T-helper 2 cell treated with Interferon-gamma antibody and Interleukin-4, amounts not matched to agents 5 μg/mL and 100 μg/mL, for 36 hours (primary cell): ENCODE measurements at regions not wholly inside any gene's neighbourhood (a gene's known extent, or its start where the extent isn't known, plus 50 kb on each side); places are given as distances from the start of the nearest gene placed in this dataset.
"Not testable (repeated sequence)": the region's sequence is repeated elsewhere in the genome, so short reads cannot be mapped to it uniquely, and the experiment has no call there.

ENCODE experiments used
- DNase-seq: peaks from one replicate; pipeline ENCODE4 v3.0.0; 2021; ENCODE audit warnings: low spot score
- H3K27ac Mint-ChIP-seq: one replicate; pipeline ENCODE4 v1.8.0; 2021; ENCODE audit warnings: mild to moderate bottlenecking, mixed read lengths
- H3K27me3 Mint-ChIP-seq: one replicate; pipeline ENCODE4 v1.8.0; 2021; ENCODE audit warnings: low read depth, mixed read lengths
- H3K36me3 Mint-ChIP-seq: one replicate; pipeline ENCODE4 v1.8.0; 2021; ENCODE audit warnings: low read depth, mixed read lengths
- H3K4me1 Mint-ChIP-seq: one replicate; pipeline ENCODE4 v1.8.0; 2021; ENCODE audit warnings: low read depth, mixed read lengths
- H3K4me3 Mint-ChIP-seq: one replicate; pipeline ENCODE4 v1.8.0; 2022; ENCODE audit warnings: mild to moderate bottlenecking, moderate library complexity, mixed read lengths
- H3K9me3 Mint-ChIP-seq: one replicate; pipeline ENCODE4 v1.8.0; 2021; ENCODE audit warnings: mixed read lengths

DNA sequence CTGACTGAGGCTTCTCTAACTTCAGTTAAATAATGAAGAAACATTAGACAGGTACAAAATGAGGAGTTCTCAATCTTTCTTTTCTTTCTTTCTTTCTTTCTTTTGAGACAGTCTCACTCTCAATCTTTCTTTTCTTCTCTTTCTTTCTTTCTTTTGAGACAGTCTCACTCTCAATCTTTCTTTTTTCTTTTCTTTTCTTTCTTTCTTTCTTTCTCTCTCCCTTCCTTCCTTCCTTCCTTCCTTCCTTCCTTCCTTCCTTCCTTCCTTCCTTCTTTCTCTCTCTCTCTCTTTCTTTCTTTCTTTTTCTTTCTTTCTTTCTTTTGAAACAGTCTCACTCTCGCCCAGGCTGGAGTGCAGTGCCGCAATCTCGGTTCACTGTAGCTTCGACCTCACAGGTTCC, 287.7 kb downstream of the FBXO8 start:
- H3K9me3 Mint-ChIP-seq, DNase-seq, H3K27me3 Mint-ChIP-seq, H3K36me3 Mint-ChIP-seq, H3K4me3 Mint-ChIP-seq, H3K27ac Mint-ChIP-seq, H3K4me1 Mint-ChIP-seq: not testable (repeated sequence)

DNA sequence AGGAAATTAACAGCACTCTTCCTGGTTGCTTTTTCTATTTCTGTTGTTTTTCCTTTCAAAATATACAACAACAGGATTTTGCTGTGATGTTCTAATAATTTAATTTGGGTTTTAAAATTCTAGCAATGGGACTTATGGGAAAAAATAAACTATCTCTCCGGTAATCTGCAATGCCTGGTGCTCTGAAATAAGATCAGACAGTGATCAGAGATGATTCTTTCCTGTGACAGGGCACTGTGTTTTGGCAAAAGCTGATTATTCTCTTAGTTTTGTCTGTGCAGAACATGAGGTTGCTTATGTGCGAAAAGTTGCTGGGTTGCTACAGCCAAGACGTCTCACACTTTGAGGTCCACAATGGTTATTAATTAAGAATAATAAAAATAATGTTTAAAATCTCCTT, 291.7 kb downstream of the FBXO8 start:
- Mint-ChIP-seq H3K4me1 (no peaks in the 10 kb centered on the region), H3K36me3 (no peaks in the 10 kb centered on the region), H3K27me3 (no peaks in the 10 kb centered on the region), H3K27ac (no peak overlapping the region), H3K9me3 (no peaks in the 10 kb centered on the region), H3K4me3 (no peak overlapping the region)
- DNase-seq = no peak

- no peak overlapping the region for H3K27ac Mint-ChIP-seq
- H3K36me3 Mint-ChIP-seq = no peaks in the 10 kb centered on the region
- no peaks in the 10 kb centered on the region for H3K4me1 Mint-ChIP-seq
- H3K4me3 Mint-ChIP-seq = no peak overlapping the region
- H3K9me3 Mint-ChIP-seq = no peaks in the 10 kb centered on the region
- DNase-seq = no peak
- H3K27me3 Mint-ChIP-seq = no peaks in the 10 kb centered on the region
Measured at GRCh38 chr4:173991316-173991715, 292.2 kb downstream of the FBXO8 start.

GRCh38 chr4:173990869-173991210, 292.6 kb downstream of the FBXO8 start:
- DNase-seq = no peak
- Mint-ChIP-seq H3K27ac (no peak overlapping the region), H3K36me3 (no peaks in the 10 kb centered on the region), H3K9me3 (no peaks in the 10 kb centered on the region), H3K27me3 (no peaks in the 10 kb centered on the region), H3K4me1 (no peaks in the 10 kb centered on the region), H3K4me3 (no peak overlapping the region)

DNA sequence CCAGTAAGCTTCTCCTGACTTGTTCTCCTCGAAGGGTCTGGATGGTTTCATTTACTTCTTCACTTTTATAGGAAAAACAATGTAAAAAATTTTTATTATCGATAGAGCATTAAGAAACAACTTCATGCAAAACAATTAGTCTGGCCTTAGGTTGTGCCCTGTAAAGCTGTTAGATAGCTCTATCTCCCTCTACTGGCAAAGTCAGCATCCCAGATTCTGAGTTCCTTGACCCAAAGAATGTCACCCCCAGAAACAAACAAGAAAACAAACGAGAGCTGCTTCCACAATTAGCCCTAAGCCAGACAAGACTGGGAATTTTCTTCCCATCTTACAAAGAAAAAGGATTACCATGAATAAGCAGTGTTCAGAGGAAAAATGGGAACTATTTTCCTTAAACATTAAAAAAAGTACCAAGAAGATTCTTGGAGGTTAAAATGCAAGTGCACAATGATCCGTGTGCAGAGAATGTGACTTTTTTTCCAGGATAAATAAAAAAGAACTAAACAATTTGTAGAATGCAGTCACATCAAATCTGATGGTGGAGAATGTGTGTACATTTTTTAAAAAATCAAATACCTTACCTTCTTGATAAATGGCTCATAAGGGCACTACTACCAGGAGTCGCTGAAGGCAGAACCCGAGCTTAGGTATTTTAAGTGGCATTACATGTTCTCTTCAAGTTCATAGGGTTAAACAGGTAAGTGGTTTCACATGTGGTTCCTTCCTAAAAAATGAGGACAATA, 293.2 kb downstream of the FBXO8 start:
- H3K27ac Mint-ChIP-seq = no peak overlapping the region
- no peaks in the 10 kb centered on the region for H3K27me3 Mint-ChIP-seq
- H3K36me3 Mint-ChIP-seq = no peaks in the 10 kb centered on the region
- no peak for DNase-seq
- H3K4me1 Mint-ChIP-seq = no peaks in the 10 kb centered on the region
- H3K9me3 Mint-ChIP-seq = no peaks in the 10 kb centered on the region
- no peak overlapping the region for H3K4me3 Mint-ChIP-seq

GRCh38 chr4:173963523-173963922, 319.9 kb downstream of the FBXO8 start:
- not testable (repeated sequence) for H3K4me1 Mint-ChIP-seq, H3K4me3 Mint-ChIP-seq, DNase-seq, H3K36me3 Mint-ChIP-seq, H3K27ac Mint-ChIP-seq, H3K27me3 Mint-ChIP-seq
- peaks cover 12% of the 10 kb centered on the region for H3K9me3 Mint-ChIP-seq

DNA sequence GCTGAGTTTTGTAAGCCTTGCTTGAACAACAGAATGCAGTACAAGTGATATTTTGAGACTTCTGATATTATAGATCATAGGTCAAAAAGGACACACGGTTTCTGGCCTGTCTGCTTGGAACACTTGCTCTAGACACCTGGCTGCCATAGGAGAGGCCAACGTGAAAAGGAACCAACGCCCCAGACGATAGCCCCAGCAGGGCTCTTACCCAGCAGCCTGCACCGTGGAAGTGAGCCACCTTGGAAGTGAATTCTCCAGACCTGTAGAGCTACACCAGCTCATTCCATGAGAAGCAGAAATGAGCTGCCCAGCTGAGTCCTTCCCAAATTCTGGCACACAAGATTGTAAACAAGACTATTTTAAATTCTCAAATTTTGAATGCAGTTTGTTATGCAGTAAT, 323.1 kb downstream of the FBXO8 start:
- Mint-ChIP-seq H3K27me3 (no peaks in the 10 kb centered on the region), H3K27ac (no peak overlapping the region), H3K36me3 (no peaks in the 10 kb centered on the region), H3K4me1 (no peaks in the 10 kb centered on the region), H3K9me3 (no peaks in the 10 kb centered on the region), H3K4me3 (no peak overlapping the region)
- DNase-seq = no peak

- no peaks in the 10 kb centered on the region for H3K36me3 Mint-ChIP-seq
- H3K4me1 Mint-ChIP-seq = no peaks in the 10 kb centered on the region
- no peaks in the 10 kb centered on the region for H3K9me3 Mint-ChIP-seq
- no peak for DNase-seq
- H3K27ac Mint-ChIP-seq = no peak overlapping the region
- no peak overlapping the region for H3K4me3 Mint-ChIP-seq
- no peaks in the 10 kb centered on the region for H3K27me3 Mint-ChIP-seq
Measured at GRCh38 chr4:173958445-173958844, 325.0 kb downstream of the FBXO8 start.

DNA sequence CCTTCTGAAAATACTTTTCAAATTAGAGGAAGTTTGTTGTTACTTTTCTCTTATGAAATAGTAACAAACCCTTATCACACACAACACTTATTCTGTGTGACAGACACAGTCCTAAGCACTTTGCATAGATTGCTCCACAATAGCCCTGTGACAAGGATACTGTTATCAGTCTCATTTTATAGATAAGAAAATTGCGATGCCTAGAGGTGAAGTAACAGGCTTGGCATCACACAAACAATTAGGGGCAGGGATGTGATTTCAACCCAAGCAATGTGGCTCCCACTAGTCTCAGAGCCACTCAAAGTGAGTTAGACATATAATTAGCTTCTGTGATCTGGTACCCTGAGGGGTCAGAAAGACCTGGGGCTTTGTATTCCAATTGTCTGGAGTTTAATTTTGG, 339.9 kb downstream of the FBXO8 start:
- no peaks in the 10 kb centered on the region for H3K4me1 Mint-ChIP-seq
- no peaks in the 10 kb centered on the region for H3K9me3 Mint-ChIP-seq
- H3K36me3 Mint-ChIP-seq = no peaks in the 10 kb centered on the region
- H3K27ac Mint-ChIP-seq = no peak overlapping the region
- no peaks in the 10 kb centered on the region for H3K27me3 Mint-ChIP-seq
- no peak overlapping the region for H3K4me3 Mint-ChIP-seq
- no peak for DNase-seq

DNA sequence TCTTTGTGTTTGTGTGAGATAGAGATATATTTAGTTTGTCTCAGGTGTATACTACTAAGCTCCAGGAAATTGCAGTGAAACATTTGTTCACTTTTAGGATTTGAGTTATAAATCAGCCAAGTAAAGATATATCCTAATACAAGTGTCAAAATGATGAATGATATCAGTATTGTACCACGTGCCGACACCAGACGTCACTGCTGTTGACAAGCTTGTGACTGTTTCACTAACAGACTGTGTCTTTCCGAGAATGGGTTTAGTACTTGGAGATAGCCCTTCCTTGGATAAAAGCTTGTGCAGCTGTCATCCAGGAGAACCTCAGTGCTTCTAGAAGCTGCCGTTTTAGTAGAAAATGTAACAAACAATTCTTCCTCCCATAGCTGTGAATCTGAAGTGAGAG, 343.3 kb downstream of the FBXO8 start:
- H3K36me3 Mint-ChIP-seq = no peaks in the 10 kb centered on the region
- no peak for DNase-seq
- H3K27me3 Mint-ChIP-seq = peaks cover 2% of the 10 kb centered on the region
- no peaks in the 10 kb centered on the region for H3K4me1 Mint-ChIP-seq
- H3K9me3 Mint-ChIP-seq = no peaks in the 10 kb centered on the region
- no peak overlapping the region for H3K27ac Mint-ChIP-seq
- H3K4me3 Mint-ChIP-seq = no peak overlapping the region

DNA sequence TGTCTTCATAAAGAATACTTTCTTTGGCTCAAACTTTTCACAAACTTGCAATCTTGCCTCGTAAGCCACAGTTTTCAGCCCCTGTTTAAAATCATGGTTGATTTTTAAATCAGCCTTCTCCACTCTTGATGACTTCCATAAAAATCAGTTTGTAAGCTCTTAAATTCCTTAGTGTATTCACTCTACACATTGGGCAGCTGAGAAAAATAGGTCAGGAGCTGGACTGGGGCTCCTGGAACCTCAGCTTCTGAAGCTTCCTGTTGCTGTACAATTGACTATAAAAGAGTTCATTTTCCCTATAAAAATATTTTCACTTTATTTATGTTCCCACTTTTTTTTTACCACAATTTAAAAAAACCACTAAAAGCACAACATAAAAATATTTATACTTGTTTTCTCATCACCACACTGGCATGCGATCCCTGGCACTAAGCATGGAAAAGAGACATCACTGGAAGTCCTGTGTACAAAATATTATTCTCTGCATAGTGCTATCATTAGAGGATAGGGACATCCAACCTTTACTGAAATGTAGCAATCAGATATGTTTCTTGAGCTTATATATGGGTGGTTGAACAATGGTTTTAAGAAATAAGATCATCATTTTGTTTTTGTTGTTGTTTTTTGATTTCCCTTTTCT, 345.7 kb downstream of the FBXO8 start:
- Mint-ChIP-seq H3K27me3 (peaks cover 2% of the 10 kb centered on the region), H3K4me3 (no peak overlapping the region), H3K36me3 (no peaks in the 10 kb centered on the region), H3K27ac (no peak overlapping the region), H3K4me1 (no peaks in the 10 kb centered on the region), H3K9me3 (no peaks in the 10 kb centered on the region)
- no peak for DNase-seq

GRCh38 chr4:173936861-173937260, 346.6 kb downstream of the FBXO8 start:
- no peaks in the 10 kb centered on the region for H3K4me1 Mint-ChIP-seq
- no peak overlapping the region for H3K4me3 Mint-ChIP-seq
- DNase-seq = no peak
- H3K27me3 Mint-ChIP-seq = peaks cover 2% of the 10 kb centered on the region
- no peaks in the 10 kb centered on the region for H3K9me3 Mint-ChIP-seq
- no peaks in the 10 kb centered on the region for H3K36me3 Mint-ChIP-seq
- H3K27ac Mint-ChIP-seq = no peak overlapping the region

DNA sequence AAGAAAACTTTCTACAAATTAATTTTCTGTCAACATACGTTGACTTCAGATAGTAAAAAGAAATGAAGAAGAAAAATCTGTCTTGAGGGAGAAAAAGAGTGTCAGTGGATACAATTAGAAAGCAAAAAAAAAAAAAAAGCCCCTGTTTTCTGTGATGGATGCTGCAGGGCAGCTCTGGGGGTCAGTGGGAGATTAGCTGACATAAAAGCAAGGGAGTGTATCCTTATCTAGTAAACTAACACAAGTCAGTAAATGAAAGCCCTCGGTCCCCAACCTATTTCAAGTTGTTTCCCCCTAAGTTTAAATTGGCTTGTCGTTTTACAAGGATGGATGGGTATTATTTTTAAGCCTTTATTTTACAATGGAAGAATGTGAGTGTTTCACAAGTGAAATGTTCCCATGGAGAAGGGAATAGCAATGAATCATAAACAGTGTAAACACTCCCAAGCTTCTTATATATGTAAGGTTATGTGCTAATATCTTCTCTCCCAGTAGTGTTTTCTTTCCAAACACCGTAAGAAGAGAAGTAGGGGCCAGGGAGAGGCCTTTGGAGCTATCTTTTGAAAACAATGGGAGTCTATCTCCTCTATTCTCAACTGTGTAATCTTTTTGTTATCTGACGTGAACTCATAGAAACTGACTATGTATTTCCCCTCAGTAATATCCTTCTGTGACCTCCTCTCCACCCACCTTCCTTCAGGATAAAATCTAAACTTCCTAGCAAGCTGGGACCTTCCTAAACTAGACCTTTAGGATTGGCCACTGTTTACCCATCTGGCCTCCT, 347.7 kb downstream of the FBXO8 start:
- DNase-seq = no peak
- Mint-ChIP-seq H3K36me3 (no peaks in the 10 kb centered on the region), H3K27ac (no peak overlapping the region), H3K4me3 (no peak overlapping the region), H3K27me3 (peaks cover 2% of the 10 kb centered on the region), H3K4me1 (no peaks in the 10 kb centered on the region), H3K9me3 (no peaks in the 10 kb centered on the region)

DNA sequence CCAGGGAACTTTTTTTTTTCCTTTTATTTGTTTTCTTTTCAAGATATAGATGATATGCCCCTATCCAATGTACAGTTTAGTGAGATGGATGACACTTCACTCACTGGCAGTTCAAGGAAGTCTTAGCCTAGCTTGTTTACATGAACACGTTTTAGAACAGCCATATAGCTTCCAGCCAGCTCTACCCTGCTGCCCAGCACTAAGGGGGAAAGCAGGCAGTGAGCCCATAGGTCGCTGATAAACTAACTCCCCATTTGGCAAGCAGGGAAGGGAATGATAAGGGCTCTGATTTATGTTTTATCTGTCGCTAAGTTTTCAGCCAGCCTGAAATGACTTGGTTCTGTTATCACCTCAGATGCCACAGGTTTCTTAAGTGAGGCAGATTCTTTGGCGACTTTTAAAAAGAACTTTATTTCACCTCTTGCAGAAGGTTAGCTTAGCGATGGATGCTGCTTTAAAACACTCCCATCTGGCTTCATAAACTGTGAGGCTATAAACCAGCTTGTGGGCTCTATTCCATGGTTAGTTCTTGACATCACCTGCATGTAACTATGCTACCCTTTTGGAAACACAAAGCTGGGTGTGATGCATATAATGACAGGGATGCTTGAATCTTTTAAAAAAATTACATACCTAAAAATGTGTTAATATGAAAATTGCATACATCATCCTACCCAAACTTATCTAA, 348.4 kb downstream of the FBXO8 start:
- Mint-ChIP-seq H3K27ac (no peak overlapping the region), H3K36me3 (no peaks in the 10 kb centered on the region), H3K27me3 (peaks cover 2% of the 10 kb centered on the region), H3K9me3 (no peaks in the 10 kb centered on the region), H3K4me1 (no peaks in the 10 kb centered on the region), H3K4me3 (no peak overlapping the region)
- no peak for DNase-seq
